WTC11 (cell line): ENCODE measurements at regions not wholly inside any gene's neighbourhood (a gene's known extent, or its start where the extent isn't known, plus 50 kb on each side); places are given as distances from the start of the nearest gene placed in this dataset.

Experiments used
- ATAC-seq: fragments of 200-7000 bp; cut with Tn5 transposase; 2 replicates; pipeline ENCODE4 v1.10.0; 2021; ENCODE audit warnings: mild to moderate bottlenecking, moderate library complexity
- CTCF ChIA-PET: fragments of 300-600 bp; sonication (Branson Sonifier 250); formaldehyde crosslinking; loops from one replicate; lab custom pipeline; 2021; ENCODE audit warnings: antibody characterized with exemption; lab: Charles Lee
- POLR2A ChIA-PET: fragments of 350-600 bp; sonication (Branson Sonifier 250); formaldehyde crosslinking; loops from one replicate; lab custom pipeline; 2021; ENCODE audit warnings: antibody characterized with exemption; lab: Charles Lee
- DNase-seq: peaks from one replicate; pipeline ENCODE4 v3.0.0; 2021; ENCODE audit warnings: low spot score
- H3K27ac Mint-ChIP-seq: 2 replicates; pipeline ENCODE4 v1.8.0; 2021; ENCODE audit warnings: mixed read lengths
- H3K27me3 Mint-ChIP-seq: 2 replicates; pipeline ENCODE4 v1.8.0; 2021; ENCODE audit warnings: low read depth, mild to moderate bottlenecking, moderate library complexity, mixed read lengths
- H3K36me3 Mint-ChIP-seq: 2 replicates; pipeline ENCODE4 v1.8.0; 2021; ENCODE audit warnings: mixed read lengths
- H3K4me1 Mint-ChIP-seq: 2 replicates; pipeline ENCODE4 v1.8.0; 2022; ENCODE audit warnings: mixed read lengths
- H3K4me3 Mint-ChIP-seq: 2 replicates; pipeline ENCODE4 v1.8.0; 2021; ENCODE audit warnings: mild to moderate bottlenecking, moderate library complexity, mixed read lengths
- H3K9me3 Mint-ChIP-seq: 2 replicates; pipeline ENCODE4 v1.8.0; 2021; ENCODE audit warnings: mixed read lengths
- AFF4 ChIP-seq: sonication (generic); formaldehyde crosslinking; IDR thresholded peaks from 2 replicates; pipeline ENCODE4 v1.8.1; 2023; ENCODE audit warnings: mild to moderate bottlenecking, missing genetic modification reagents, borderline replicate concordance
- CDX4 ChIP-seq: fragments of 250-450 bp; sonication (Bioruptor Pico); IDR thresholded peaks from 2 replicates; pipeline ENCODE4 v1.9.0; 2021; ENCODE audit warnings: moderate library complexity, mild to moderate bottlenecking, inconsistent platforms, borderline replicate concordance
- CREM ChIP-seq: sonication (generic); formaldehyde crosslinking; IDR thresholded peaks from 2 replicates; pipeline ENCODE4 v1.8.1; 2022; ENCODE audit warnings: mild to moderate bottlenecking, missing genetic modification reagents, moderate library complexity
- ESRRA ChIP-seq: sonication (generic); formaldehyde crosslinking; IDR thresholded peaks from 2 replicates; pipeline ENCODE4 v1.8.1; 2022; ENCODE audit warnings: mild to moderate bottlenecking, missing genetic modification reagents, borderline replicate concordance
- MAX ChIP-seq: sonication (generic); formaldehyde crosslinking; IDR thresholded peaks from 2 replicates; pipeline ENCODE4 v1.8.0; 2022; ENCODE audit warnings: mild to moderate bottlenecking, missing genetic modification reagents
- NR1H2 ChIP-seq: sonication (generic); formaldehyde crosslinking; IDR thresholded peaks from 2 replicates; pipeline ENCODE4 v1.9.0; 2021; ENCODE audit warnings: mild to moderate bottlenecking, moderate library complexity, missing genetic modification reagents
- NR2C2 ChIP-seq: sonication (generic); formaldehyde crosslinking; IDR thresholded peaks from 2 replicates; pipeline ENCODE4 v1.8.0; 2022; ENCODE audit warnings: mild to moderate bottlenecking, missing genetic modification reagents
- SOX15 ChIP-seq: fragments of 250-450 bp; sonication (Bioruptor Pico); IDR thresholded peaks from 2 replicates; pipeline ENCODE4 v1.9.0; 2021; ENCODE audit warnings: mild to moderate bottlenecking
- TEAD4 ChIP-seq: sonication (generic); formaldehyde crosslinking; IDR thresholded peaks from 2 replicates; pipeline ENCODE4 v1.8.0; 2022; ENCODE audit warnings: mild to moderate bottlenecking, missing genetic modification reagents
- TP53 ChIP-seq: sonication (generic); formaldehyde crosslinking; IDR thresholded peaks from 2 replicates; pipeline ENCODE4 v1.8.1; 2023; ENCODE audit warnings: mild to moderate bottlenecking, missing genetic modification reagents
- ZMAT4 ChIP-seq: fragments of 250-450 bp; sonication (Bioruptor Pico); IDR thresholded peaks from 2 replicates; pipeline ENCODE4 v1.9.0; 2021; ENCODE audit warnings: mild to moderate bottlenecking
- ZNF138 ChIP-seq: sonication (generic); formaldehyde crosslinking; conservative IDR thresholded peaks from 2 replicates; pipeline ENCODE4 v1.8.1; 2022; ENCODE audit warnings: mild to moderate bottlenecking, moderate library complexity, missing genetic modification reagents
- ZNF219 ChIP-seq: sonication (generic); formaldehyde crosslinking; IDR thresholded peaks from 2 replicates; pipeline ENCODE4 v1.8.0; 2023; ENCODE audit warnings: missing genetic modification reagents, mild to moderate bottlenecking, borderline replicate concordance
- ZNF423 ChIP-seq: fragments of 250-450 bp; sonication (Bioruptor Pico); IDR thresholded peaks from 2 replicates; pipeline ENCODE4 v2.1.2; 2022; ENCODE audit warnings: mild to moderate bottlenecking, moderate library complexity
- ZNF671 ChIP-seq: fragments of 250-450 bp; sonication (Bioruptor Pico); IDR thresholded peaks from 2 replicates; pipeline ENCODE4 v1.8.0; 2021; ENCODE audit warnings: mild to moderate bottlenecking
- TF ChIP-seq, protein P1 (sequence below): sonication (generic); formaldehyde crosslinking; IDR thresholded peaks from 2 replicates; pipeline ENCODE4 v1.8.1; 2022; ENCODE audit warnings: missing genetic modification reagents, borderline replicate concordance
- TF ChIP-seq, protein P2 (sequence below): sonication (generic); formaldehyde crosslinking; conservative IDR thresholded peaks from 2 replicates; pipeline ENCODE4 v1.8.1; 2023; ENCODE audit warnings: mild to moderate bottlenecking, low read depth, missing genetic modification reagents, moderate library complexity
- TF ChIP-seq, protein P3 (sequence below): sonication (generic); formaldehyde crosslinking; IDR thresholded peaks from 2 replicates; pipeline ENCODE4 v1.8.1; 2023; ENCODE audit warnings: mild to moderate bottlenecking, missing genetic modification reagents
- TF ChIP-seq, protein P4 (sequence below): sonication (generic); formaldehyde crosslinking; IDR thresholded peaks from 2 replicates; pipeline ENCODE4 v1.8.1; 2023; ENCODE audit warnings: mild to moderate bottlenecking, missing genetic modification reagents, moderate library complexity
- TF ChIP-seq, protein P5 (sequence below): fragments of 250-450 bp; sonication (Bioruptor Pico); IDR thresholded peaks from 2 replicates; pipeline ENCODE4 v2.1.2; 2022; ENCODE audit warnings: mild to moderate bottlenecking, moderate library complexity

- TF ChIP-seq, protein P1, sequence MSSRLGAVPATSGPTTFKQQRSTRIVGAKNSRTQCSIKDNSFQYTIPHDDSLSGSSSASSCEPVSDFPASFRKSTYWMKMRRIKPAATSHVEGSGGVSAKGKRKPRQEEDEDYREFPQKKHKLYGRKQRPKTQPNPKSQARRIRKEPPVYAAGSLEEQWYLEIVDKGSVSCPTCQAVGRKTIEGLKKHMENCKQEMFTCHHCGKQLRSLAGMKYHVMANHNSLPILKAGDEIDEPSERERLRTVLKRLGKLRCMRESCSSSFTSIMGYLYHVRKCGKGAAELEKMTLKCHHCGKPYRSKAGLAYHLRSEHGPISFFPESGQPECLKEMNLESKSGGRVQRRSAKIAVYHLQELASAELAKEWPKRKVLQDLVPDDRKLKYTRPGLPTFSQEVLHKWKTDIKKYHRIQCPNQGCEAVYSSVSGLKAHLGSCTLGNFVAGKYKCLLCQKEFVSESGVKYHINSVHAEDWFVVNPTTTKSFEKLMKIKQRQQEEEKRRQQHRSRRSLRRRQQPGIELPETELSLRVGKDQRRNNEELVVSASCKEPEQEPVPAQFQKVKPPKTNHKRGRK (CRISPR knock-in tag), result no peak
- no peak for TF ChIP-seq CDX4 (CRISPR knock-in tag)
Measured at GRCh38 chr12:130222519-130223218, 60.4 kb downstream of the FZD10 start (continued).

DNA sequence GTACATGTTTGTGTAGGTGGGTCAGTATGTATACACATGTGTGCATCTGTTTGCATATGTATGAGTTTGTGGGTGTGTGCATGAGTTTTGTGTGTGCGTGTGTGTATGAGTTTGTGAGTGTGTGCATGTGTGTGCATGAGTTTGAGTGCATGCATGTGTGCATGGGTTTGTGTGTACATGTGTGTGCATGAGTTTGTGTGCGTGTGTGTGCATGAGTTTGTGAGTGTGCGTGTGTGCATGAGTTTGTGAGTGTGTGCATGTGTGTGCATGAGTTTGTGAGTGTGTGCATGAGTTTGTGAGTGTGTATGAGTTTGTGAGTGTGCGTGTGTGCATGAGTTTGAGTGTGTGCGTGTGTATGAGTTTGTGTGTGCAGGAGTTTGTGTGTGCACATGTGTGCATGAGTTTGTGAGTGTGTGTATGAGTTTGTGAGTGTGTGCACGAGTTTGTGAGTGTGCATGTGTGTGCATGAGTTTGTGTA lies 61.5 kb downstream of the FZD10 start:
- H3K36me3 Mint-ChIP-seq, result peaks cover 43% of the 10 kb centered on the region
- CTCF ChIA-PET, result no interaction called here
- DNase-seq, result no peak
- no peak for ATAC-seq
- POLR2A ChIA-PET, result no interaction called here
- H3K9me3 Mint-ChIP-seq, result peaks cover 52% of the 10 kb centered on the region
- no peak overlapping the region for H3K4me3 Mint-ChIP-seq
- H3K27ac Mint-ChIP-seq, result no peak overlapping the region
- TF ChIP-seq, protein P2, sequence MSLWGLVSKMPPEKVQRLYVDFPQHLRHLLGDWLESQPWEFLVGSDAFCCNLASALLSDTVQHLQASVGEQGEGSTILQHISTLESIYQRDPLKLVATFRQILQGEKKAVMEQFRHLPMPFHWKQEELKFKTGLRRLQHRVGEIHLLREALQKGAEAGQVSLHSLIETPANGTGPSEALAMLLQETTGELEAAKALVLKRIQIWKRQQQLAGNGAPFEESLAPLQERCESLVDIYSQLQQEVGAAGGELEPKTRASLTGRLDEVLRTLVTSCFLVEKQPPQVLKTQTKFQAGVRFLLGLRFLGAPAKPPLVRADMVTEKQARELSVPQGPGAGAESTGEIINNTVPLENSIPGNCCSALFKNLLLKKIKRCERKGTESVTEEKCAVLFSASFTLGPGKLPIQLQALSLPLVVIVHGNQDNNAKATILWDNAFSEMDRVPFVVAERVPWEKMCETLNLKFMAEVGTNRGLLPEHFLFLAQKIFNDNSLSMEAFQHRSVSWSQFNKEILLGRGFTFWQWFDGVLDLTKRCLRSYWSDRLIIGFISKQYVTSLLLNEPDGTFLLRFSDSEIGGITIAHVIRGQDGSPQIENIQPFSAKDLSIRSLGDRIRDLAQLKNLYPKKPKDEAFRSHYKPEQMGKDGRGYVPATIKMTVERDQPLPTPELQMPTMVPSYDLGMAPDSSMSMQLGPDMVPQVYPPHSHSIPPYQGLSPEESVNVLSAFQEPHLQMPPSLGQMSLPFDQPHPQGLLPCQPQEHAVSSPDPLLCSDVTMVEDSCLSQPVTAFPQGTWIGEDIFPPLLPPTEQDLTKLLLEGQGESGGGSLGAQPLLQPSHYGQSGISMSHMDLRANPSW (CRISPR knock-in tag), result no peak
- TF ChIP-seq, protein P3, sequence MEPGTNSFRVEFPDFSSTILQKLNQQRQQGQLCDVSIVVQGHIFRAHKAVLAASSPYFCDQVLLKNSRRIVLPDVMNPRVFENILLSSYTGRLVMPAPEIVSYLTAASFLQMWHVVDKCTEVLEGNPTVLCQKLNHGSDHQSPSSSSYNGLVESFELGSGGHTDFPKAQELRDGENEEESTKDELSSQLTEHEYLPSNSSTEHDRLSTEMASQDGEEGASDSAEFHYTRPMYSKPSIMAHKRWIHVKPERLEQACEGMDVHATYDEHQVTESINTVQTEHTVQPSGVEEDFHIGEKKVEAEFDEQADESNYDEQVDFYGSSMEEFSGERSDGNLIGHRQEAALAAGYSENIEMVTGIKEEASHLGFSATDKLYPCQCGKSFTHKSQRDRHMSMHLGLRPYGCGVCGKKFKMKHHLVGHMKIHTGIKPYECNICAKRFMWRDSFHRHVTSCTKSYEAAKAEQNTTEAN (CRISPR knock-in tag), result no peak
- TF ChIP-seq, protein P4, sequence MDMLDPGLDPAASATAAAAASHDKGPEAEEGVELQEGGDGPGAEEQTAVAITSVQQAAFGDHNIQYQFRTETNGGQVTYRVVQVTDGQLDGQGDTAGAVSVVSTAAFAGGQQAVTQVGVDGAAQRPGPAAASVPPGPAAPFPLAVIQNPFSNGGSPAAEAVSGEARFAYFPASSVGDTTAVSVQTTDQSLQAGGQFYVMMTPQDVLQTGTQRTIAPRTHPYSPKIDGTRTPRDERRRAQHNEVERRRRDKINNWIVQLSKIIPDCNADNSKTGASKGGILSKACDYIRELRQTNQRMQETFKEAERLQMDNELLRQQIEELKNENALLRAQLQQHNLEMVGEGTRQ (CRISPR knock-in tag), result no peak
- TF ChIP-seq ZNF423 (CRISPR knock-in tag) (no peak), SOX15 (CRISPR knock-in tag) (no peak), ZMAT4 (no peak), ESRRA (CRISPR knock-in tag) (no peak), ZNF671 (CRISPR knock-in tag) (no peak), AFF4 (CRISPR knock-in tag) (no peak), TEAD4 (CRISPR knock-in tag) (no peak), ZNF138 (no peak), NR2C2 (CRISPR knock-in tag) (no peak), TP53 (CRISPR knock-in tag) (no peak), ZNF219 (CRISPR knock-in tag) (no peak), NR1H2 (CRISPR knock-in tag) (no peak), CREM (CRISPR knock-in tag) (no peak), MAX (CRISPR knock-in tag) (no peak)
- TF ChIP-seq, protein P5, sequence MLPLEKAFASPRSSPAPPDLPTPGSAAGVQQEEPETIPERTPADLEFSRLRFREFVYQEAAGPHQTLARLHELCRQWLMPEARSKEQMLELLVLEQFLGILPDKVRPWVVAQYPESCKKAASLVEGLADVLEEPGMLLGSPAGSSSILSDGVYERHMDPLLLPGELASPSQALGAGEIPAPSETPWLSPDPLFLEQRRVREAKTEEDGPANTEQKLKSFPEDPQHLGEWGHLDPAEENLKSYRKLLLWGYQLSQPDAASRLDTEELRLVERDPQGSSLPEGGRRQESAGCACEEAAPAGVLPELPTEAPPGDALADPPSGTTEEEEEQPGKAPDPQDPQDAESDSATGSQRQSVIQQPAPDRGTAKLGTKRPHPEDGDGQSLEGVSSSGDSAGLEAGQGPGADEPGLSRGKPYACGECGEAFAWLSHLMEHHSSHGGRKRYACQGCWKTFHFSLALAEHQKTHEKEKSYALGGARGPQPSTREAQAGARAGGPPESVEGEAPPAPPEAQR (CRISPR knock-in tag), result no peak
- peaks cover 31% of the 10 kb centered on the region for H3K4me1 Mint-ChIP-seq
- peaks cover 41% of the 10 kb centered on the region for H3K27me3 Mint-ChIP-seq
